ENCODE measurements at regions not wholly inside any gene's neighbourhood (a gene's known extent, or its start where the extent isn't known, plus 50 kb on each side); places are given as distances from the start of the nearest gene placed in this dataset.

GRCh38 chr1:209160230-209160629 lies 423.3 kb upstream of the CAMK1G start:
- Histone ChIP-seq H2AFZ (no peak overlapping the region; the same call in 1 of the 2 replicates), H3K4me3 (no peak overlapping the region), H3K27ac (ENCODE audit: low read depth) (no peak overlapping the region), H3K4me1 (ENCODE audit: insufficient read depth) (peaks cover 36% of the 10 kb centered on the region), H3K27me3 (ENCODE audit: insufficient read depth) (no peaks in the 10 kb centered on the region), H4K20me1 (replicated peaks; ENCODE audit: insufficient read depth) (no peaks in the 10 kb centered on the region), H3K9me2 (ENCODE audit: insufficient read depth) (peaks cover 13% of the 10 kb centered on the region; the same call in 1 of the 2 replicates), H3F3A (replicated peaks; ENCODE audit: low read depth) (peaks cover 6% of the 10 kb centered on the region; the same call in 1 of the 2 replicates), H3K4me2 (no peak overlapping the region), H3K79me2 (replicated peaks; ENCODE audit: insufficient read depth) (no peaks in the 10 kb centered on the region), H3K36me3 (ENCODE audit: insufficient read depth) (no peaks in the 10 kb centered on the region)
- no peaks in the 10 kb centered on the region for H3K36me3 Mint-ChIP-seq (ENCODE audit: low read depth)
- no peaks in the 10 kb centered on the region for H3K9me3 Mint-ChIP-seq
- TF ChIP-seq NANOG (IDR thresholded peaks at IDR 0.05; ENCODE audit: borderline replicate concordance) (no peak), CREB1 (CRISPR knock-in tag; IDR thresholded peaks at IDR 0.05; ENCODE audit: low read depth) (no peak), ZNF462 (CRISPR knock-in tag; IDR thresholded peaks at IDR 0.05) (no peak), CTCF (conservative IDR thresholded peaks at IDR 0.05; ENCODE audit: low read depth in 2 of 2) (no peak), ZNF331 (CRISPR knock-in tag; IDR thresholded peaks at IDR 0.05; ENCODE audit: low read depth) (no peak), ZNF114 (CRISPR knock-in tag; IDR thresholded peaks at IDR 0.05) (no peak), JUNB (IDR thresholded peaks at IDR 0.05; ENCODE audit: unreplicated experiment) (no peak), REST (IDR thresholded peaks at IDR 0.05; ENCODE audit: unreplicated experiment) (no peak), POLR2AphosphoS5 (IDR thresholded peaks at IDR 0.05; ENCODE audit: low read depth) (no peak)
- no peak overlapping the region for H3K4me3 Mint-ChIP-seq
- DNase-seq (ENCODE audit: low spot score) (no peak), ATAC-seq (no peak)
- no peaks in the 10 kb centered on the region for H3K27me3 Mint-ChIP-seq (ENCODE audit: insufficient read depth, low read depth, poor library complexity)
- 0 out of 2 replicates have a peak overlapping the region, but pooled peaks have one; percentile 43 for H3K27ac Mint-ChIP-seq
- peaks cover 42% of the 10 kb centered on the region for H3K4me1 Mint-ChIP-seq

Data from GM23338 (cell line).